ENCODE measurements at regions not wholly inside any gene's neighbourhood (a gene's known extent, or its start where the extent isn't known, plus 50 kb on each side); places are given as distances from the start of the nearest gene placed in this dataset.

DNA sequence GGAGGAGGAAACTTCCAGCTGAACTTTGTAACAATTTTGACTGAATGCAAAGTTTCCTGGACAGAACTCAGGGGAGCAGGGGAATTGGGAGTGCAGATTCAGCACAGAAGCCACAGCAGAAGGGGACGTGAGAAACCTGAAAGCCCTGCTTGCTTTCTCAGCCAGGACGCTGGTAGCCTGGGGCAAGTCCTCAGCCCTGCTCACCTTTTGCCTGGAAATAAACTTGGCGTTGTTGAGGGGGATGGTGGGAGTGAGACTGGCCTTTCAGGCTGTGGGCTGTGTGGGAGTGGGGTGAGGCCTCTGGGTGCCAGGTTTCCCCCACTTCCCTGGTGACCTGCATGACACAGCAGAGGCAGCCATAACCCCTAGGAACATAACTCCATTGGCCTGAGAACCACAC, 238.1 kb upstream of the HS3ST5 start:
- Histone ChIP-seq H3K9me2 (replicated peaks; ENCODE audit: insufficient read depth, low read length) (no peaks in the 10 kb centered on the region), H2AFZ (ENCODE audit: low read length) (peak overlapping the region; percentile 70), H3K4me3 (ENCODE audit: low read length) (peak overlapping the region; percentile 39), H3K9ac (ENCODE audit: low read length) (peak overlapping the region; percentile 40; the same call in 1 of the 2 replicates), H3K4me1 (ENCODE audit: low read length) (peaks cover 38% of the 10 kb centered on the region), H3K36me3 (replicated peaks; ENCODE audit: insufficient read depth, low read length) (no peaks in the 10 kb centered on the region), H3F3A (ENCODE audit: insufficient read depth, low read length) (peaks cover 28% of the 10 kb centered on the region), H4K20me1 (ENCODE audit: insufficient read depth, low read length) (no peaks in the 10 kb centered on the region), H3K27ac (ENCODE audit: low read length) (peak overlapping the region; percentile 75; the same call in 1 of the 2 replicates), H3K4me2 (ENCODE audit: low read depth, low read length) (peak overlapping the region; percentile 72), H3K79me2 (ENCODE audit: low read length) (no peaks in the 10 kb centered on the region), H3K27me3 (replicated peaks; ENCODE audit: insufficient read depth, low read length) (no peaks in the 10 kb centered on the region), H3K9me3 (replicated peaks; ENCODE audit: insufficient read depth, low read length) (no peaks in the 10 kb centered on the region)
- DNase-seq = peak; percentile 41
- no peak for TF ChIP-seq CTCF (IDR thresholded peaks at IDR 0.05; ENCODE audit: low read length)
- no peak for TF ChIP-seq EZH2 (optimal IDR thresholded peaks at IDR 0.05; ENCODE audit: low read depth, low read length)
- no peak for TF ChIP-seq EZH2phosphoT487 (IDR thresholded peaks at IDR 0.05; ENCODE audit: low read length)

DNA sequence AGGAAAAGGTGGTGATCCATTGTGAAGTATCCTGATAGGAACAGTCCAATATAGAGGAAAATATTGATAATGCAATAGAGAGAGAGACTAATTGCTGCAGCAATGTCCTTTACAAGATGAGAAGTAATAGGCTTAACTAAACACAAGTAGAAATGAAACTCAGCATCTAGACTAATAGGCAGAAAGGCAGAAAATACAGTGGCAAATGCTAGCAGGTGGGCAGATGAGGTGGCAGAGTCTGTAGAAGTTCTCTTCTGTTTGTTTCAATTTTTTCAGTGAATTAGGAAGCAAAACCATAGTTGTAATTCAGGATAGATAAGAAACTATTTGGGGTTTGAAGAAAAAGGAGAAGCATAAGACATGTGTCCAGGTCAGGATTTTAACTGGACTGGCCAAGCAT, 236.7 kb upstream of the HS3ST5 start:
- H3K4me2 ChIP-seq (ENCODE audit: low read depth, low read length) = peak overlapping the region; percentile 72
- H3K27me3 ChIP-seq (replicated peaks; ENCODE audit: insufficient read depth, low read length) = no peaks in the 10 kb centered on the region
- H3F3A ChIP-seq (ENCODE audit: insufficient read depth, low read length) = peaks cover 28% of the 10 kb centered on the region
- H4K20me1 ChIP-seq (ENCODE audit: insufficient read depth, low read length) = no peaks in the 10 kb centered on the region
- TF ChIP-seq EZH2phosphoT487 (IDR thresholded peaks at IDR 0.05; ENCODE audit: low read length) = no peak
- TF ChIP-seq EZH2 (optimal IDR thresholded peaks at IDR 0.05; ENCODE audit: low read depth, low read length) = no peak
- no peak for TF ChIP-seq CTCF (IDR thresholded peaks at IDR 0.05; ENCODE audit: low read length)
- H3K9me3 ChIP-seq (replicated peaks; ENCODE audit: insufficient read depth, low read length) = no peaks in the 10 kb centered on the region
- H3K79me2 ChIP-seq (ENCODE audit: low read length) = no peaks in the 10 kb centered on the region
- no peaks in the 10 kb centered on the region for H3K36me3 ChIP-seq (replicated peaks; ENCODE audit: insufficient read depth, low read length)
- H3K9me2 ChIP-seq (replicated peaks; ENCODE audit: insufficient read depth, low read length) = no peaks in the 10 kb centered on the region
- peak; percentile 54 for DNase-seq
- H3K4me3 ChIP-seq (ENCODE audit: low read length) = peak overlapping the region; percentile 39
- peak overlapping the region; percentile 15; the same call in 1 of the 2 replicates for H2AFZ ChIP-seq (ENCODE audit: low read length)
- peak overlapping the region; percentile 75; the same call in 1 of the 2 replicates for H3K27ac ChIP-seq (ENCODE audit: low read length)
- H3K4me1 ChIP-seq (ENCODE audit: low read length) = peaks cover 38% of the 10 kb centered on the region
- no peak overlapping the region for H3K9ac ChIP-seq (ENCODE audit: low read length)

DNA sequence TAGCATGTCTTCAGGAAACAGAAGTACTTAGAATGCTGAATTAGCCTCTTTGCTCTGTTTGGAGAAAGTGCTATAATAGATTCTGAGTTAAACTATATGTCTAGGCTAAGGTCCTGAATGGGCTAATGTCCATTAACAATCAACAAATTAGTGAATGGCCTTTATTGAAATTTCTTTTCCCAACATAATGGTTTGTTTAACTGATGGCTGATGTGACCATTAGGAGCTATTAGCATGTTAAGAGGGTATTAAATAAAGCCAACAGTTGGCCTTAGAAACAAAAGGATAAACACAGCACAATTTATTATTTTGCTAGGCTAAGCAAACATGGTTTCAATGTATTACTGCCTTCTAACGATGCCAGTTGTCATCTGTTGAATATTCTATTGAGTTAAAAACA, 234.3 kb upstream of the HS3ST5 start:
- no peak for DNase-seq
- Histone ChIP-seq H3K79me2 (ENCODE audit: low read length) (no peaks in the 10 kb centered on the region), H3K4me1 (ENCODE audit: low read length) (peaks cover 38% of the 10 kb centered on the region), H3K36me3 (replicated peaks; ENCODE audit: insufficient read depth, low read length) (no peaks in the 10 kb centered on the region), H4K20me1 (ENCODE audit: insufficient read depth, low read length) (no peaks in the 10 kb centered on the region), H3K4me2 (ENCODE audit: low read depth, low read length) (no peak overlapping the region), H3K27me3 (replicated peaks; ENCODE audit: insufficient read depth, low read length) (no peaks in the 10 kb centered on the region), H3K9ac (ENCODE audit: low read length) (no peak overlapping the region), H3K4me3 (ENCODE audit: low read length) (no peak overlapping the region), H3K9me2 (replicated peaks; ENCODE audit: insufficient read depth, low read length) (no peaks in the 10 kb centered on the region), H2AFZ (ENCODE audit: low read length) (no peak overlapping the region), H3K9me3 (replicated peaks; ENCODE audit: insufficient read depth, low read length) (no peaks in the 10 kb centered on the region), H3F3A (ENCODE audit: insufficient read depth, low read length) (peaks cover 28% of the 10 kb centered on the region), H3K27ac (ENCODE audit: low read length) (no peak overlapping the region)
- TF ChIP-seq EZH2phosphoT487 (IDR thresholded peaks at IDR 0.05; ENCODE audit: low read length) (no peak), CTCF (IDR thresholded peaks at IDR 0.05; ENCODE audit: low read length) (no peak), EZH2 (optimal IDR thresholded peaks at IDR 0.05; ENCODE audit: low read depth, low read length) (no peak)
